ENCODE measurements at regions not wholly inside any gene's neighbourhood (a gene's known extent, or its start where the extent isn't known, plus 50 kb on each side); places are given as distances from the start of the nearest gene placed in this dataset.

GRCh38 chr3:178231645-178232044 is 304.6 kb upstream of the KCNMB2 start:
- TF ChIP-seq, protein P1, sequence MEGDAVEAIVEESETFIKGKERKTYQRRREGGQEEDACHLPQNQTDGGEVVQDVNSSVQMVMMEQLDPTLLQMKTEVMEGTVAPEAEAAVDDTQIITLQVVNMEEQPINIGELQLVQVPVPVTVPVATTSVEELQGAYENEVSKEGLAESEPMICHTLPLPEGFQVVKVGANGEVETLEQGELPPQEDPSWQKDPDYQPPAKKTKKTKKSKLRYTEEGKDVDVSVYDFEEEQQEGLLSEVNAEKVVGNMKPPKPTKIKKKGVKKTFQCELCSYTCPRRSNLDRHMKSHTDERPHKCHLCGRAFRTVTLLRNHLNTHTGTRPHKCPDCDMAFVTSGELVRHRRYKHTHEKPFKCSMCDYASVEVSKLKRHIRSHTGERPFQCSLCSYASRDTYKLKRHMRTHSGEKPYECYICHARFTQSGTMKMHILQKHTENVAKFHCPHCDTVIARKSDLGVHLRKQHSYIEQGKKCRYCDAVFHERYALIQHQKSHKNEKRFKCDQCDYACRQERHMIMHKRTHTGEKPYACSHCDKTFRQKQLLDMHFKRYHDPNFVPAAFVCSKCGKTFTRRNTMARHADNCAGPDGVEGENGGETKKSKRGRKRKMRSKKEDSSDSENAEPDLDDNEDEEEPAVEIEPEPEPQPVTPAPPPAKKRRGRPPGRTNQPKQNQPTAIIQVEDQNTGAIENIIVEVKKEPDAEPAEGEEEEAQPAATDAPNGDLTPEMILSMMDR (IDR thresholded peaks at IDR 0.05) = no peak
- no peak for TF ChIP-seq POLR2A (IDR thresholded peaks at IDR 0.05)

All from heart left ventricle (tissue), 13 donors.